GM13976 (cell line): ENCODE measurements at regions not wholly inside any gene's neighbourhood (a gene's known extent, or its start where the extent isn't known, plus 50 kb on each side); places are given as distances from the start of the nearest gene placed in this dataset.

Experiments used
- DNase-seq: peaks from one replicate; pipeline ENCODE4 v3.0.0; 2012; ENCODE audit warnings: low spot score
- CTCF ChIP-seq: IDR thresholded peaks from 2 replicates; pipeline ENCODE4 v1.5.1; 2012; ENCODE audit warnings: borderline replicate concordance, mild to moderate bottlenecking; ENCODE audit not compliant: insufficient read depth; ENCODE audit errors: extremely low read depth, missing control alignments, control extremely low read depth
- in situ Hi-C: fragments of 300-500 bp; cut with MboI; formaldehyde crosslinking; loops from one replicate; pipeline ENCODE4 v1.12.0; 2022; ENCODE audit warnings: low sequenced_read_pairs, mixed read lengths, inconsistent platforms; ENCODE audit not compliant: unreplicated experiment

- TF ChIP-seq CTCF: no peak
- in situ Hi-C loops: no loop called here
- DNase-seq: no peak
Measured at GRCh38 chr3:66153481-66154443, 67.0 kb upstream of the SLC25A26 start.

GRCh38 chr3:66152336-66152735 lies 68.5 kb upstream of the SLC25A26 start:
- DNase-seq: no peak
- in situ Hi-C loops: no loop called here
- no peak for TF ChIP-seq CTCF

GRCh38 chr3:66150977-66151376 lies 69.8 kb upstream of the SLC25A26 start:
- no peak for DNase-seq
- TF ChIP-seq CTCF: no peak
- in situ Hi-C loops: no loop called here

GRCh38 chr3:66149269-66149668 lies 71.5 kb upstream of the SLC25A26 start:
- no peak for DNase-seq
- TF ChIP-seq CTCF: no peak
- in situ Hi-C loops: loop anchor here (25.0 kb wide), 1 partner anchor 362 kb away; no protein-coding TSS in a partner anchor

- in situ Hi-C loops: loop anchor here (25.0 kb wide), 1 partner anchor 358 kb away; no protein-coding TSS in a partner anchor
- no peak for TF ChIP-seq CTCF
Measured at GRCh38 chr3:66145408-66145733, 75.4 kb upstream of the SLC25A26 start.

GRCh38 chr3:66144568-66145407 lies 76.0 kb upstream of the SLC25A26 start:
- in situ Hi-C loops: loop anchor here (25.0 kb wide), 1 partner anchor 357 kb away; no protein-coding TSS in a partner anchor
- DNase-seq: no peak
- TF ChIP-seq CTCF: no peak

More at GRCh38 chr3:66145408-66145733, 75.4 kb upstream of the SLC25A26 start:
- DNase-seq: no peak
